ENCODE measurements at regions not wholly inside any gene's neighbourhood (a gene's known extent, or its start where the extent isn't known, plus 50 kb on each side); places are given as distances from the start of the nearest gene placed in this dataset.
"Not testable (repeated sequence)": the region's sequence is repeated elsewhere in the genome, so short reads cannot be mapped to it uniquely, and the experiment has no call there.

DNA sequence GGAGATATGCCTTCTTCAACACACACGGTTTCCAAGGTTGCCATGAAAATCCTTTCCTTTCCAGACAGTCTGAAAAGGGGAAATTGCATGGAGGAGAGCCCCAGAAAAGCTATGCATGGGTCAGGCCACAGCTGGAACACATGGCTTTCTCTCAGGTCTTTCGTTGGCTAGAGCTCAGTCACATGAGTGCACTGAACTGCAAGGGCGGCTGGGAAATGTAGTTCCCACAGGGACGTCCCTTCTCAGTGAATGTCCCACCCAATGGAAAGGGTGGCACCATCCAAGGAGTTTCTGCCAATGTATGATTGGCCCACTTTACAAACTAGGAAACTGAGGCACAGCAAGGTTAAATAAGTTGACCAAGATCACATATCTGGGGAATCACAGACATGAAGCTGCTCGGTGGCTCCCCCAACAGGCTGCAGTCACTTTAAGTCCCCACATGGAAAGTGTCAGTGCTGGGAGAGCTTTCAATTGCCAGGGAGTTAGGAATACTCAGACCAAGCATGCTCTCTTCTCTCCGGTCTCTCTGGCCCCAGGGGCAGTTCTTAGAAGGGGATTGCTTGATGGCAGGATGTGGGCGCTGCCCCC lies 571.3 kb downstream of the GLRX3 start:
- DNase-seq: no peak

DNA sequence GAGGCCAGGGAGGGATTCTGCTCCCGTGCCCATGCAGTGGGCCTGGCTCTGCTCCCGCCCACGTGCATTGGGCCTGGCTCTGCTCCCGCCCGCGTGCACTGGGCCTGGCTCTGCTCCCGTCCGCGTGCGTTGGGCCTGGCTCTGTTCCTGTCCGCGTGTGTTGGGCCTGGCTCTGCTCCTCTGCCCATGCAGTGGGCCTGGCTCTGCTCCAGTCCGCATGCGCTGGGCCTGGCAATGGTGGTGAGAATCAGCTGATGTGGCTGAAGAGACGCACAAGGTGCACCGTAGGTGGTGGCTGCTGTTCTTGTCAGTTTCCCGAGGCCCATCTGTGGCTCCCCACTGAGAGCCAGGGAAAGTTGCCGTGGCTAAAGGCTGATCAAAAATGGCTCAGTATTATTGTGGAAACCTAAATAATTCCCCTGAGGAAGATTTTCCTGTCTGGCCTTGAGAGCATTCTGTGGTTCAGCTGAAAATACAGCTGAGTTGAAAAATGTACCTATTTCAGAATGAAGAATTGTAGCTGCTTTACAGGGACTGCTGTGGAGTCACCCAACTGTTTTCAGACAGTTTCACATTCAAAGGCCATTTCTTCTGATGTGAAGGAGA lies 572.4 kb downstream of the GLRX3 start:
- no peak for DNase-seq

- no peak for DNase-seq
Observed at GRCh38 chr10:130709415-130709814, 573.2 kb downstream of the GLRX3 start.

DNA sequence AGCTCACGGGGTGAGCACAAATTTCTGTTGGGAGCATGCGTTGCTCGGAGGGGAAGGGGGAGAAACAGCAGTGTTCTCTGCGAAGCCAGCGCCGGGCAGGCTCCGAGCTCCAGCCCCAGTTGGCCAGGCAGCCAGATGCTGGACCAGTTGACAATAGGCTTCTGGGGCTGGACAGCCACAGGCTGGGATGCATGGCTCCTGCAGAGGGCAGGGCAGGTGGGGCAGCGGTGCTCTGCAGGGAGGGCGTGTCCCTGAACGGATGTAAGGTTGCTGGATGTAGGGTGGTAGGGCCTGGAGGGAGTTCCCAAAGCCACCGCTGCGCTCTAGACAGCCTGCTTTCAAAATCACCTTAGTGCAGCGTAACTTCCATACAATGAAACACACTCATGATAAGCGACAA lies 574.9 kb downstream of the GLRX3 start:
- no peak for DNase-seq

- DNase-seq: no peak
Observed at GRCh38 chr10:130713135-130713534, 576.9 kb downstream of the GLRX3 start.

- DNase-seq: no peak
Observed at GRCh38 chr10:130713731-130714130, 577.5 kb downstream of the GLRX3 start.

DNA sequence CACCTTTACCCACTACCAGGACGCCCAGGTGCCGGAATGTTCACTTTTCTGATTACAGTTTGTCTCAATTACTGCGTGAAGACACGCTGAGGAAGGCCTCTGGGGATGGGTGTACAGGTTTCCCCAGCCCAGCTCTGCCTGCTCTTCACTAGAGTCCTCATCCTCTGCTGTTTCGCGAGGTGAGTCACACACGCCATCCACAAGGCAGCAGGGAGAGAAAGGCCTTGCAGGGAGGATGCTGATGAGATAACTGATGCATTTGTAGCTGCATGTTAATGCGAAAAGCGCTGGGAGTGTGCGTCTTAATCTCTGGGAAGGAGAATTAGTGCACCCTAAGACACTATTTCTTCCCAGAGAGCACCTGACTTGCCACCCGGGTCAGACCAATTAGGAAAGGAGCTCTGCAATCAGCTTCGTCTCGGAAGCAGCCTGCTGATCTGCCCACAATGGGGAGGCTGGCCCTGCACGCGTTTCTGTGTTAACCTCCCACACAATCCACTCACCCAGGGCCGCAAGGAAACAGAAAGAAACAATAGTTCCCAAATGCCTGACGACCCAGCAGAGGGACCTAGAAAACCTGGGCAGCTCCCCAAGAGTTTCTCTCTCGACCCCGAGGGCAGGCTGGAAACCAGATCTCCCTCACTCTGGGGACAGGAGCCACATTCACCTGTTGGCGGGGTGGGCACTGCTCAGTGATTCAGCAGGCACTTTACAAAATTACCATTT lies 578.7 kb downstream of the GLRX3 start:
- no peak for DNase-seq

DNA sequence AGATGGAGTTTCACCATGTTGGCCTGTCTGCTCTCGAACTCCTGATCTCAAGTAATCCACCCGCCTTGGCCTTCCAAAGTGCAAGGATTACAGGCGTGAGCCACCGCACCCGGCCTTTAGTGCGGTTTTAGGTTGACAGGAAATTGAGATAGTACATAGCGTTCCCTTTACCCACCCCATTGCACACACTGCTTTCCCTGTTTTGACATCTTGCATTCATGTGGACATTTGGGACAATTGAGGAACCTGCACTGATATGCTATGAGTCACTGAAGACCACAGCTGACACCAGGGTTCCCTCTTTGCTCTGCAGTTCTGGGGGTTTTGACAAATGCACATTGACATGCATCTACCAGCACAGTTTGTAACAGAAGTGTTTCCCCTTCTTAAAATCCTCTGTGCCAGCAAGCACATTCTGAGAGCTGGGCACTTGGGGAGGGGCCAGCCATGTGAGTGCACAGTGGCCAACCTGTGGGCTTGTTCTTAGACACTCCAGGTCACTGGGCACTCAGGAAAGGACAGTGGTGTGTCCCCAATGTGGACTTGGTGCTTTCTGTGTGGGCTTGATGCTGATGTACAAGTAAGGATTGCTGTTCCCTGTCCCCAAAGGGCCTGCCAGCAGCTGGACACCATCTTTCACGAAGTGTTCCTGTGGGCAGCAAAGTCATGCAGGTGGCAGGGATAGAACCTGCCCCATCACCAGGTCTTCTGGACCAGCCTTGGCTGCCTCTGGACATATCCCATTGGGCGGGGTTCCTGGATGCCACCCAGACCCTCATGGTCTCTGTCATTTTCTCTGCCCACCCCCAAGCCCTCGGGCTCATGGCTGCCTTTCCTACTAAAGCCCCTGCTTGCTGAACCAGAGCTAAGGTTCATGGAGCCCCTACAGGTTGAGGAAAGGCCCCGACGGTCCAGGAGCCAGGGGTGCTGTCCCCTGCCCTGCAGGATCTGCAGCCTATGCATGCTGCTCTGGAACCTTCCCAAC lies 579.8 kb downstream of the GLRX3 start:
- DNase-seq: no peak

DNA sequence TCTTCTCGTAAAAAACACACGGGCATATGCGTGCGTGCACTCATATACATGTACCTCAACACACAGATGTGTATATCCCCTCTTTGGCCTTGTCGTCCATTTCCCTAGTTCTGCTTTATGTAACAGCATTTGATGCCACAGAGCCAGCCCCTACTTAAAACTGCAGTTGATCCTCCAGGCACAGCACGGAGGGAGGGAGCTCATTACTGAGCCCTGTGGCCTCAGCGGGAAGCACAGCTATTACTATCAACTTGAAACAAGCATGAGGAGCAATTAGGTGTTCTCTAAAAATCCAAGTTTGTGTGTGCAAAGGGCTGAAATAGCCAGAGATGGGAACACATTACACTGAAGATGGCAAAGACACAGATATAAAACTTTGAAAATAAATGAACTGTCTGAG lies 580.9 kb downstream of the GLRX3 start:
- DNase-seq: no peak

DNA sequence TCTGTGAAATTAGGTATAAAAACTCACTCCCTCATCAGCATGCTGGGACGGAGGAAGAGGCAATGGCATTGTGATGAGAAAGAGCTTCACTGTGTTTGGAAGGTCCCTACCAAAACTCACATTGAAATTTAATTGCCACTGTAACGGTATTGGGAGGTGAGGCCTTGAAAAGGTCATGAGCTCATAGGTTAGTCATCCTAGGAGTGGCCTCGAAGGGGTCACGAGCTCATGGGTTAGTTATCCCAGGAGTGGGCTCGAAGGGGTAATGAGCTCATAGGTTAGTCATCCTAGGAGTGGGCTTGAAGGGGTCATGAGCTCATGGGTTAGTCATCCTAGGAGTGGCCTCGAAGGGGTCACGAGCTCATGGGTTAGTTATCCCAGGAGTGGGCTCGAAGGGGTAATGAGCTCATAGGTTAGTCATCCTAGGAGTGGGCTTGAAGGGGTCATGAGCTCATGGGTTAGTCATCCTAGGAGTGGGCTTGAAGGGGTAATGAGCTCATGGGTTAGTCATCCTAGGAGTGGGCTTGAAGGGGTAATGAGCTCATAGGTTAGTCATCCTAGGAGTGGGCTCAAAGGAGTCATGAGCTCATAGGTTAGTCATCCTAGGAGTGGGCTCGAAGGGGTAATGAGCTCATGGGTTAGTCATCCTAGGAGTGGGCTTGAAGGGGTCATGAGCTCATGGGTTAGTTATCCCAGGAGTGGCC lies 582.7 kb downstream of the GLRX3 start:
- not testable (repeated sequence) for DNase-seq

- no peak for DNase-seq
Observed at GRCh38 chr10:130719448-130719752, 583.2 kb downstream of the GLRX3 start.

GRCh38 chr10:130720235-130720634 lies 584.0 kb downstream of the GLRX3 start:
- DNase-seq: no peak

GRCh38 chr10:130721971-130722370 lies 585.8 kb downstream of the GLRX3 start:
- no peak for DNase-seq

GRCh38 chr10:130723704-130724103 lies 587.5 kb downstream of the GLRX3 start:
- no peak for DNase-seq

- DNase-seq: no peak
Observed at GRCh38 chr10:130725474-130725970, 586.0 kb downstream of the TCERG1L start.

DNA sequence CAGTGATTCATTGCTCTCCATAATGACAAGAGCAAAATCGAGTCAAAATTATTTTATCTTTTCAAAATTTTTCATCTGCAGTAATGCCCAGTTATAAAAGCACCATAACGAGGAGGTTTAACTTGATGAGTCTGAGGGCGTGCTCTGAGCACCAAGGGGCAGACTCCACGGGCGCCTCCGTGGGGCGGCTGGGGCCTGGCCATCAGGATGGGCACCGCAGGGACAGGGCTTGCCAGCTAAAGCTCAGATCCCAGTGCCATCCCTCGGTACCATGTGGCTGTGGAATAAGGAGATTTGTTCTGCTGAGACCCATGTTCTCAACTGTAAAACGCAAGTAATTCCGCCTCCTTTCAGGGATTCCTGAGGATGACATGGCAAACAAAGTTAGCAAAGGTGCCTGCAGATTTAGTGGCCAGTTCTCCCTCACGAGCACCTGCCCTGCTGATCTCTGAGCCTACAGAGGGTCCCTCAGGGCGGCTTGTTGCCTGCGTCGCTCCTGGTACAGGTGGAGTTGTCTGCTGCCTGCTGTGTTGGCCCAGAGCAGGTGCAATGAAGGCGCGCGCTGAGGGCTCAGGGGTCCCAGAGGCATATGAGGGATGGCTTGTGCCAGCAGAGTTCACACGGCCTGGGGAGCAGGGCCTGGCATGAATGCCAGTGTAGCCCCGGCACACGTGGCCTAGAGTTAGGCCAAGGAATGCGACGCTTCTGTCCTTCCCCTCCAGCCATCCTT lies 584.4 kb downstream of the TCERG1L start:
- DNase-seq: no peak

DNA sequence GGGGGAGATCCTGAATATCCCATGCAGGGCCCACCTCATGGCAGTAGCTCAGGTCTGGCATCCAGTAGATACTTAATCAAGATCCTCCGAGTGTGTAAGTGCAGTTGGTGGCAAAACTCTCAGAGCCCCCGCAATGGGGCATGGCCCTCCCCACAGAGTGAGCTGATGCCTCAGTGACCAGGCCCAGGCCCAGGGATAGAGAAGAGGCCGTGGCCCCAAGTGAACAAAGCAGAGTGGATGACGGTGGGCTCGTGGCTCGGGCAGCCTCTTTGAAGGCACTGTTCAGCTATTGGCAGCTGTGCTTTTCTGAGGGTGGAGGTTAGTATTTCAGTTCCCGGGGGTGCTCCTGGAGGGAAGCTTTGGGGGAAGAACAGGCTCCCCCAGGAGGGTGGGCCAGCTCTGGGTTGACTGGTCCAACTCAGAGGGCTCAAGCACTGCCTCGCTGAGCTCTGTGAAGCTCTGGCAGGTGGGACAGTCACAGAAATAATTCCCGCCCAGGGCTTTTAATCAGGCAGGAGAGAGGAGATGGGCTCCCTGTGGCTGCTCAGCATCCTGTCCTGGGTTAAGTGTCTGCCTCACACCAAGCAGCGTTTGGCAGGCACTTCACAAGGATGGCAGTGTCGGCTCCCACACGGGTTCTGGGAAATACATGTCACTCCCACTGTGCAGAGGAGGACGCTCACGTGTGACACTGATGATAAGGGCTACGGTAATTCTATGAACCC lies 583.6 kb downstream of the TCERG1L start:
- no peak for DNase-seq

DNA sequence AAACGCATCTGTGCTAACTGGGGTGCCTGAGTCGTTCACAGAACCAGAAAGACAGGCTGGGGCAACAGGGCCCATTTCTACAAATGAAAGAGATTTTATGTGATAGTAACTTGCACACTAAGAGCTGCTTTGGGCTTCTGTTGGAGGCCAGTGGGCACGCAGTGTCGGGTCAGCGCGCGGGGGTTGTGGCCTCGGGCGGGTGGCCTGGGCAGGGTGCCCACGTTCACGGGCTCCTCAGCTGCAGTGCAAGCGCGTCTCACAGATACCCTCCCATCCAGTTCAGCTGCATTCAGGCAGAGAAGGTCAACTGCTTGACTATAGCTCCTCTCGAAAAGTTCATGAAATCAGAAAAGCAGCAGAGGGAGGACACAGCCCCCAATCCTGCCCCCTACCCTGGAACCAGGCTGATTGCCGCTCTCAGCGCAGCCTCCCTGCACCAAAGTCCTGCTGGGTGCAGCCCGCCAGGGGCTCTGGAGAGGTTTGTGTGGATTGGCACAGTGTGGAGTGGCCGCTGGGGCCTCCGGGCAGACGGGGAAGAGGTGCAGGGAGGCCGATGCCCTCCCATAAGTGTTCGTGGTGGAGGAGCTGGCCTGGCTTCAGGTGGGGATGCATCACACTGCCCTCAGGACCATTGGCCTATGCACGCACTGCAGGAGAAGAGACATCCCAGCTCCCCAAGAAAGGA lies 582.8 kb downstream of the TCERG1L start:
- no peak for DNase-seq

GRCh38 chr10:130729876-130730275 lies 581.6 kb downstream of the TCERG1L start:
- no peak for DNase-seq

GRCh38 chr10:130737186-130737585 lies 574.3 kb downstream of the TCERG1L start:
- DNase-seq: no peak

- DNase-seq: no peak
Observed at GRCh38 chr10:130737621-130738020, 573.9 kb downstream of the TCERG1L start.

All from NCI-H1694 treated with DMSO at 0.1 percent for 48 hours (cell line).